ENCODE measurements at regions not wholly inside any gene's neighbourhood (a gene's known extent, or its start where the extent isn't known, plus 50 kb on each side); places are given as distances from the start of the nearest gene placed in this dataset.

- Histone ChIP-seq H4K20me1 (replicated peaks in 1 of 2; ENCODE audit: control insufficient read depth in 1 of 2, insufficient read depth in 2 of 2, low read length in 2 of 2) (no peaks in the 10 kb centered on the region), H3K9me3 (ENCODE audit: insufficient read depth in 2 of 2, low read depth in 1 of 2, low read length in 1 of 2) (no peaks in the 10 kb centered on the region), H3K23me2 (ENCODE audit: low read depth, low read length) (no peaks in the 10 kb centered on the region), H4K5ac (ENCODE audit: insufficient read length, low read depth, low read length) (no peak overlapping the region), H3K4me3 (ENCODE audit: extremely low read depth in 1 of 4, insufficient read depth in 2 of 4, low read depth in 3 of 4, low read length in 4 of 4) (no peak overlapping the region), H2BK5ac (ENCODE audit: low read depth, low read length) (no peak overlapping the region), H3K9ac (replicated peaks in 1 of 4; ENCODE audit: extremely low read depth in 1 of 4, low read depth in 3 of 4, low read length in 3 of 4) (no peak overlapping the region), H4K8ac (ENCODE audit: extremely low read depth, insufficient read depth, low read length) (no peak overlapping the region), H3K79me1 (ENCODE audit: low read depth, low read length) (no peaks in the 10 kb centered on the region), H3K18ac (ENCODE audit: extremely low read depth, low read length) (no peak overlapping the region), H2BK120ac (replicated peaks; ENCODE audit: low read depth, low read length) (no peak overlapping the region), H3K4me1 (replicated peaks in 1 of 4; ENCODE audit: control insufficient read depth in 3 of 4, insufficient read depth in 4 of 4, low read length in 3 of 4) (no peaks in the 10 kb centered on the region), H3K36me3 (ENCODE audit: control insufficient read depth in 2 of 4, insufficient read depth in 4 of 4, low read length in 3 of 4) (no peaks in the 10 kb centered on the region), H3K79me2 (ENCODE audit: control insufficient read depth in 1 of 2, insufficient read depth in 2 of 2, low read length in 2 of 2) (no peaks in the 10 kb centered on the region), H3K27ac (ENCODE audit: low read depth, low read length) (no peak overlapping the region), H2BK12ac (ENCODE audit: low read depth, low read length) (no peak overlapping the region), H2AK5ac (ENCODE audit: low read depth, low read length) (no peak overlapping the region), H3K56ac (replicated peaks; ENCODE audit: insufficient read length, low read depth, low read length) (no peak overlapping the region), H3K4me2 (ENCODE audit: insufficient read depth in 1 of 2, low read depth in 2 of 2, low read length in 2 of 2) (no peak overlapping the region), H3K4ac (replicated peaks; ENCODE audit: insufficient read length, low read depth, low read length) (no peak overlapping the region), H2BK20ac (ENCODE audit: low read length) (no peak overlapping the region), H3K23ac (ENCODE audit: insufficient read length) (no peak overlapping the region), H2BK15ac (ENCODE audit: low read length) (no peak overlapping the region), H4K91ac (replicated peaks; ENCODE audit: insufficient read length, low read length) (no peak overlapping the region), H3K14ac (ENCODE audit: insufficient read length) (no peak overlapping the region), H2AFZ (ENCODE audit: low read length) (no peak overlapping the region), H3K27me3 (replicated peaks in 1 of 4; ENCODE audit: control insufficient read depth in 3 of 4, extremely low read depth in 1 of 4, insufficient read depth in 3 of 4, low read length in 3 of 4) (peaks cover 0 to 1% (median 0%) of the 10 kb centered on the region in 4 experiments; a peak in 1 of 7 replicates)
- FAIRE-seq = no peak
- ChIA-PET CTCF (ENCODE audit: partially characterized antibody) (no interaction called here), POLR2A (ENCODE audit: partially characterized antibody) (no interaction called here)
- WGBS, 2 experiments (ENCODE audit: extremely low coverage in 1 of 2, insufficient coverage in 1 of 2, insufficient read length in 1 of 2, insufficient replicate concordance in 2 of 2, low coverage in 1 of 2, low lambda C conversion rate in 2 of 2, missing lambda C conversion rate in 1 of 2) = 98% methylated on average over 2 of the region's 2 CpGs; no CpG with 5 or more reads in 1 of the 2 experiments
- DNase-seq (ENCODE audit: low read depth in 1 of 2, low spot score in 2 of 2) = no peak
- TF ChIP-seq CHD1 (IDR thresholded peaks at IDR 0.05; ENCODE audit: low read depth, low read length) (no peak), CREB1 (IDR thresholded peaks at IDR 0.05) (no peak), ATF3 (IDR thresholded peaks at IDR 0.05; ENCODE audit: insufficient read depth, low read depth, low read length) (no peak), JUN (IDR thresholded peaks at IDR 0.05; ENCODE audit: low read depth, low read length) (no peak), POU5F1 (IDR thresholded peaks at IDR 0.05; ENCODE audit: low read depth, low read length) (no peak), JUND (IDR thresholded peaks at IDR 0.05; ENCODE audit: low read length) (no peak), CBX8 (IDR thresholded peaks at IDR 0.05; ENCODE audit: borderline replicate concordance, low read depth, low read length) (no peak), BACH1 (IDR thresholded peaks at IDR 0.05; ENCODE audit: low read length) (no peak), FOSL1 (IDR thresholded peaks at IDR 0.05; ENCODE audit: insufficient read depth, low read depth, low read length) (no peak), MAX (IDR thresholded peaks at IDR 0.05) (no peak), SIN3A (conservative IDR thresholded peaks at IDR 0.05 in 1 of 2, IDR thresholded peaks at IDR 0.05 in 1 of 2; ENCODE audit: low read depth in 1 of 2, low read length in 2 of 2) (no peak), SP2 (IDR thresholded peaks at IDR 0.05; ENCODE audit: low read length) (no peak), EGR1 (IDR thresholded peaks at IDR 0.05; ENCODE audit: borderline replicate concordance, low read depth, low read length) (no peak), SP4 (IDR thresholded peaks at IDR 0.05; ENCODE audit: low read length) (no peak), MAFK (IDR thresholded peaks at IDR 0.05; ENCODE audit: low read depth, low read length) (no peak), EZH2 (IDR thresholded peaks at IDR 0.05; ENCODE audit: low read depth, low read length, severe bottlenecking) (no peak)
These were observed 283.0 kb upstream of the VEPH1 start for GRCh38 chr3:157786211-157786610.
